Tibial artery (tissue), 4 donors: ENCODE measurements at regions not wholly inside any gene's neighbourhood (a gene's known extent, or its start where the extent isn't known, plus 50 kb on each side); places are given as distances from the start of the nearest gene placed in this dataset.
A peak's percentile ranks its signal among the peaks of the same experiment; 100 is the strongest.

Experiments
- DNase-seq, 2 donors: peaks; one replicate each; pipeline ENCODE4 v3.0.0-alpha.2; 2019
- H3K27ac ChIP-seq, 2 donors: fragments of 200-600 bp; sonication (generic) in 1 of 2; 1 replicate in 1 of 2; 2 replicates in 1 of 2; pipeline ENCODE4 v1.5.1; 2018 to 2019; ENCODE audit warnings: mild to moderate bottlenecking in 1 of 2
- H3K27me3 ChIP-seq, 2 donors: fragments of 200-600 bp; sonication (generic) in 1 of 2; one replicate each; pipeline versions ENCODE4 v1.5.1 to v1.6.0; 2016 to 2019
- H3K36me3 ChIP-seq, 3 donors: fragments of 200-600 bp; sonication (generic) in 2 of 3; one replicate each; pipeline ENCODE4 v1.5.1; 2016 to 2019; ENCODE audit warnings: mild to moderate bottlenecking in 2 of 3
- H3K4me1 ChIP-seq, 4 donors: fragments of 200-600 bp; sonication (generic) in 2 of 4; 1 replicate in 3 of 4; 2 replicates in 1 of 4; pipeline ENCODE4 v1.5.1; 2016 to 2019
- H3K4me3 ChIP-seq, 2 donors: fragments of 200-600 bp; sonication (generic) in 1 of 2; 1 replicate in 1 of 2; 2 replicates in 1 of 2; pipeline ENCODE4 v1.5.1; 2018 to 2019; ENCODE audit warnings: mild to moderate bottlenecking in 2 of 2
- H3K9me3 ChIP-seq, 3 donors: fragments of 200-600 bp; sonication (generic) in 1 of 3; one replicate each; pipeline ENCODE4 v1.5.1; 2016 to 2019
- intact Hi-C: fragments of 100-400 bp; cut with DNase I; formaldehyde crosslinking; loops from one replicate; pipeline ENCODE4 v1.15.0; 2023; ENCODE audit warnings: low total_unique reads
- TF ChIP-seq, protein P1 (sequence below), 2 experiments: fragments of 200-600 bp in 1 of 2; fragments of 450-650 bp in 1 of 2; IDR thresholded peaks; one replicate each; pipeline ENCODE4 v1.5.1; 2017 to 2019; ENCODE audit warnings: antibody characterized with exemption in 2 of 2, mild to moderate bottlenecking in 1 of 2, moderate library complexity in 1 of 2

GRCh38 chr9:14025741-14026140, 288.2 kb downstream of the NFIB start:
- Histone ChIP-seq H3K27ac (peak overlapping the region in 1 of 2 donors; percentile 8), H3K27me3 (no peaks in the 10 kb centered on the region), H3K9me3 (no peaks in the 10 kb centered on the region), H3K4me1 (peaks cover 0 to 57% (median 25%) of the 10 kb centered on the region in 4 donors), H3K4me3 (no peak overlapping the region), H3K36me3 (no peaks in the 10 kb centered on the region)
- TF ChIP-seq, protein P1, sequence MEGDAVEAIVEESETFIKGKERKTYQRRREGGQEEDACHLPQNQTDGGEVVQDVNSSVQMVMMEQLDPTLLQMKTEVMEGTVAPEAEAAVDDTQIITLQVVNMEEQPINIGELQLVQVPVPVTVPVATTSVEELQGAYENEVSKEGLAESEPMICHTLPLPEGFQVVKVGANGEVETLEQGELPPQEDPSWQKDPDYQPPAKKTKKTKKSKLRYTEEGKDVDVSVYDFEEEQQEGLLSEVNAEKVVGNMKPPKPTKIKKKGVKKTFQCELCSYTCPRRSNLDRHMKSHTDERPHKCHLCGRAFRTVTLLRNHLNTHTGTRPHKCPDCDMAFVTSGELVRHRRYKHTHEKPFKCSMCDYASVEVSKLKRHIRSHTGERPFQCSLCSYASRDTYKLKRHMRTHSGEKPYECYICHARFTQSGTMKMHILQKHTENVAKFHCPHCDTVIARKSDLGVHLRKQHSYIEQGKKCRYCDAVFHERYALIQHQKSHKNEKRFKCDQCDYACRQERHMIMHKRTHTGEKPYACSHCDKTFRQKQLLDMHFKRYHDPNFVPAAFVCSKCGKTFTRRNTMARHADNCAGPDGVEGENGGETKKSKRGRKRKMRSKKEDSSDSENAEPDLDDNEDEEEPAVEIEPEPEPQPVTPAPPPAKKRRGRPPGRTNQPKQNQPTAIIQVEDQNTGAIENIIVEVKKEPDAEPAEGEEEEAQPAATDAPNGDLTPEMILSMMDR (IDR thresholded peaks at IDR 0.05) = no peak
- intact Hi-C loops = loop anchor here (10.0 kb wide), 1 partner anchor 289 kb away; the partner anchor contains the start of gene NFIB
- DNase-seq = no peak

- TF ChIP-seq, protein P1 (IDR thresholded peaks at IDR 0.05) = no peak
- H3K36me3 ChIP-seq = no peaks in the 10 kb centered on the region
- H3K27me3 ChIP-seq = no peaks in the 10 kb centered on the region
- peaks cover 0 to 37% (median 20%) of the 10 kb centered on the region in 4 donors for H3K4me1 ChIP-seq
- intact Hi-C loops = loop anchor here (10.0 kb wide), 1 partner anchor 292 kb away; the partner anchor contains the start of gene NFIB
- no peak overlapping the region for H3K27ac ChIP-seq
- no peak overlapping the region for H3K4me3 ChIP-seq
- DNase-seq = no peak
- H3K9me3 ChIP-seq = no peaks in the 10 kb centered on the region
Measured at GRCh38 chr9:14023285-14023684, 290.7 kb downstream of the NFIB start.

DNA sequence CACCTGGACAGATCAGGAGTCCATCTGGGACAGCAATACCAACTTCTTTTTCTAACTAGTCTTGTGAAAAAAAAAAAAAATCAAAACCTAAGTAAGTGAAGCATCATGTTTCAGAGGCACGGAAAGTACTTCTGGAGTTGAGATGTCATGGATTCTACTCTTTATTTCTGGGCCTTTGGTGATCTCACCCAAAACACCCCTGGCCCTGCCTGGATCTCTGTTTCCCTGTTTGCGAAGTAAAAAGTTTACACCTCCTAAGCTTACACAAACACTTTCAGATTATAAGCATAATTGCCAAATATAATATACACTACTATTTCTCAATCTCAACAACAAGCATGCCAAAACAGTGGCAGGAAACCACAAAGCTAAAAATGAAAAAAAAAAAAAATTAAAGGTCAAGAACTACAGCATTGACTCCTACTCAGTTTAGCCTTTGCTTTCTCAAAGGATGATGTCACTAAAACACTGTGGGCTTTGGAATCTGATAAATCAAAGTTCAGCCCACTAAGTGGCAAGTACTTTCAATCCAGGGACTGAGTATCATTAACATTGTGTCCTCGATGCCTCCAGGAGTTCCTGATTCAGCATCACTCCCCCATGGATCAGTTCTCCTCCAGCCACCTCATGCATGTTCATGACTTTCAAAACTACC, 291.9 kb downstream of the NFIB start:
- H3K4me1 ChIP-seq = peaks cover 0 to 24% (median 9%) of the 10 kb centered on the region in 4 donors
- DNase-seq = no peak
- H3K36me3 ChIP-seq = no peaks in the 10 kb centered on the region
- intact Hi-C loops = loop anchor here (10.0 kb wide), 1 partner anchor 293 kb away; the partner anchor contains the start of gene NFIB
- H3K27ac ChIP-seq = peak overlapping the region in 1 of 2 donors; percentile 4
- no peaks in the 10 kb centered on the region for H3K9me3 ChIP-seq
- TF ChIP-seq, protein P1 (IDR thresholded peaks at IDR 0.05) = no peak
- H3K4me3 ChIP-seq = no peak overlapping the region
- H3K27me3 ChIP-seq = no peaks in the 10 kb centered on the region

DNA sequence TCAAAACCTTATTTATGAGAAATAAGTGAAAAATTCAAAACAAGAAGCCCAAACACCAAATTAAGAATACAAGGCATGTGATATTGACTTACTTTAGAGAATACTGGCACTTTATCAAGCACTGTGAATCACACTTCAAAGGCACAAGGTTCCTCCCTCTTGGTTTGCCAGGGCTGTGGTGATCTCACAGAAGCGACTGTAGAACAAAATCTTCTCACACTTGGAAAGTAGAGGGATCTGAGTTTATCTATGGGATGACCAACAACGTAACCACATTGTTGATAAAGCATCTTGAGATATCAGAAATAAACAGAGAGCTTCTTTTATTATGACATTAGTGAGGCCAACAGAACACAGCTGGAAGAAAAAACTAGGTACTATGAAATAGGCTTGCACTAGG, 295.9 kb downstream of the NFIB start:
- Histone ChIP-seq H3K27ac (no peak overlapping the region), H3K9me3 (no peaks in the 10 kb centered on the region), H3K27me3 (no peaks in the 10 kb centered on the region), H3K4me1 (peaks cover 0 to 22% (median 10%) of the 10 kb centered on the region in 4 donors), H3K4me3 (no peak overlapping the region), H3K36me3 (no peaks in the 10 kb centered on the region)
- TF ChIP-seq, protein P1 (IDR thresholded peaks at IDR 0.05) = no peak
- intact Hi-C loops = no loop called here
- no peak for DNase-seq

DNA sequence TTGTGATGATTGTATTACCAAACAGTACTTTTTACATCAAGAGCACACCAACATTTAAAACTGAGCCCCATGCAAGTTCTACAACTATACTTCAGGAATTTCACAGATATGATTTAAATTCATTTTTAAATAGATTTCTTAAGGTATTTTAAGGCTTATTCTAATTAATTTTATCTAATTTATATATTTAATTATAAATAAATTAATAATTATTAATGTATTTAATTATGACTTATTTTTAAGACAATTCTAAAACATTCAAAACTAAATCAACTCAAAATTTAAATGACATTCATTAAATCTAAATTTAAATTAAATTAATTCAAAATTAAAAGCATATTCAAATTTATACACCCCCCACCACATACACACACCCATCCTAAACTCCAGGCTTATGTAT, 299.2 kb downstream of the NFIB start:
- Histone ChIP-seq H3K36me3 (no peaks in the 10 kb centered on the region), H3K27ac (no peak overlapping the region), H3K4me1 (peaks cover 0 to 22% (median 6%) of the 10 kb centered on the region in 4 donors), H3K27me3 (no peaks in the 10 kb centered on the region), H3K9me3 (no peaks in the 10 kb centered on the region), H3K4me3 (no peak overlapping the region)
- DNase-seq = no peak
- TF ChIP-seq, protein P1 (IDR thresholded peaks at IDR 0.05) = no peak
- intact Hi-C loops = no loop called here
